ENCODE measurements at regions not wholly inside any gene's neighbourhood (a gene's known extent, or its start where the extent isn't known, plus 50 kb on each side); places are given as distances from the start of the nearest gene placed in this dataset.

DNA sequence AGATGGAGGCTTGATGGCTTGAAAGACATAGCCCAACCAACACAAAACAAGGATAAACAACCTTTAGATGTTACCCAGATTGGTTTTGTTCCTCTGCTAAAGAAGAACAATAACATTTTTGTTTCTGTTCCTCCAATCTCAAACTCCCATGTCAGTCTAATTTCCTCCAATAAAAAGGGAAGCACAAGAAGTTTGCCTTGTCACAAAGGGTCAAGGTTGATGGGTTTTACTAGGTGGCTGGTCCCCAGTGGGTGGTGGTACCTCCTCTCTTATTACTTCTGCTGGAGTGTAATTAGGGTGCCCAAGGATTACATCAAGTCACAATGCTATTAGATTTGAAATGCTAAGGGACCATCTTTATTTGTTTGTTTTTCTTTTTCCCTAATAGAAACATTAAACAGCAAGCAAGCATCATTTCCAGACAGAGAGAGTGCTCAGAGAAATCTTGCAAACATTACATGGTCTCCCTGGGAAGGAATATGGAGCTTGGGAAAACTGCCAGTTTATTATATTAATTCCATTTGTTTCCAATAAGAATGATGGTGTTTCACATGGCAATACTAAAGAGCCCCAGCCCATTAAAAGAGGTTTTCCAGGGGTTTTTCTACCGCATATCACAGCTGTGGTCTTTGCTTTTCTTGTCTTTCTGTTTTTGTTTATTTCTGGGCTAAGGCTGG lies 78.3 kb upstream of the AOAH start:
- no peak overlapping the region for H3K4me3 ChIP-seq (ENCODE audit: low read depth, low read length)
- TF ChIP-seq, protein P1, sequence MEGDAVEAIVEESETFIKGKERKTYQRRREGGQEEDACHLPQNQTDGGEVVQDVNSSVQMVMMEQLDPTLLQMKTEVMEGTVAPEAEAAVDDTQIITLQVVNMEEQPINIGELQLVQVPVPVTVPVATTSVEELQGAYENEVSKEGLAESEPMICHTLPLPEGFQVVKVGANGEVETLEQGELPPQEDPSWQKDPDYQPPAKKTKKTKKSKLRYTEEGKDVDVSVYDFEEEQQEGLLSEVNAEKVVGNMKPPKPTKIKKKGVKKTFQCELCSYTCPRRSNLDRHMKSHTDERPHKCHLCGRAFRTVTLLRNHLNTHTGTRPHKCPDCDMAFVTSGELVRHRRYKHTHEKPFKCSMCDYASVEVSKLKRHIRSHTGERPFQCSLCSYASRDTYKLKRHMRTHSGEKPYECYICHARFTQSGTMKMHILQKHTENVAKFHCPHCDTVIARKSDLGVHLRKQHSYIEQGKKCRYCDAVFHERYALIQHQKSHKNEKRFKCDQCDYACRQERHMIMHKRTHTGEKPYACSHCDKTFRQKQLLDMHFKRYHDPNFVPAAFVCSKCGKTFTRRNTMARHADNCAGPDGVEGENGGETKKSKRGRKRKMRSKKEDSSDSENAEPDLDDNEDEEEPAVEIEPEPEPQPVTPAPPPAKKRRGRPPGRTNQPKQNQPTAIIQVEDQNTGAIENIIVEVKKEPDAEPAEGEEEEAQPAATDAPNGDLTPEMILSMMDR (IDR thresholded peaks at IDR 0.05; ENCODE audit: insufficient read depth, low read depth, low read length, missing control alignments), result no peak
- no peak for DNase-seq (ENCODE audit: low read depth)

- H3K4me3 ChIP-seq (ENCODE audit: low read depth, low read length), result no peak overlapping the region
- TF ChIP-seq, protein P1 (IDR thresholded peaks at IDR 0.05; ENCODE audit: insufficient read depth, low read depth, low read length, missing control alignments), result no peak
- DNase-seq (ENCODE audit: low read depth), result no peak
These were observed 72.7 kb upstream of the AOAH start for GRCh38 chr7:36796850-36797536.

- TF ChIP-seq, protein P1 (IDR thresholded peaks at IDR 0.05; ENCODE audit: insufficient read depth, low read depth, low read length, missing control alignments), result no peak
These were observed 71.2 kb upstream of the AOAH start for GRCh38 chr7:36795451-36796021.

DNA sequence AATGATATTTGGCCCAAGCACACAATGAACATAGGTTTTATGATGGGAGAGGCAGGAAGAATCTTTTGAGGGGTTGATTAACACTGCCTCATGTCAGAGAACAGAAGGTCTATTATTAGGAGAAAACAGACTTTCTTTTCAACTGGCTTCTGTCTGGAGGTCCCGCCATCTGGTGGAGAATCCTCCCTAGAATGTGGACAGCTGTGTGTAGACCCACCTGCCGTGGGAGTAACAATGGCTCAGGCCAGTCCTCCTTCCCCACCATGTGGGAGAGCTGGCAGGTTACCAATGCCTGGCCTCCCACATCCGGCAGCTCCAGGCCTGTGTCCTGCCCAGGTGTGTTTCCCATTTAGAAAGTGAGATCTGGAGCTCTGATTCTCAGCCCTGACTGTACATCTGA lies 70.4 kb upstream of the AOAH start:
- no peak for DNase-seq (ENCODE audit: low read depth)
- TF ChIP-seq, protein P1 (IDR thresholded peaks at IDR 0.05; ENCODE audit: insufficient read depth, low read depth, low read length, missing control alignments), result no peak
- H3K4me3 ChIP-seq (ENCODE audit: low read depth, low read length), result no peak overlapping the region

More at GRCh38 chr7:36795451-36796021, 71.2 kb upstream of the AOAH start:
- no peak overlapping the region for H3K4me3 ChIP-seq (ENCODE audit: low read depth, low read length)
- DNase-seq (ENCODE audit: low read depth), result no peak

DNA sequence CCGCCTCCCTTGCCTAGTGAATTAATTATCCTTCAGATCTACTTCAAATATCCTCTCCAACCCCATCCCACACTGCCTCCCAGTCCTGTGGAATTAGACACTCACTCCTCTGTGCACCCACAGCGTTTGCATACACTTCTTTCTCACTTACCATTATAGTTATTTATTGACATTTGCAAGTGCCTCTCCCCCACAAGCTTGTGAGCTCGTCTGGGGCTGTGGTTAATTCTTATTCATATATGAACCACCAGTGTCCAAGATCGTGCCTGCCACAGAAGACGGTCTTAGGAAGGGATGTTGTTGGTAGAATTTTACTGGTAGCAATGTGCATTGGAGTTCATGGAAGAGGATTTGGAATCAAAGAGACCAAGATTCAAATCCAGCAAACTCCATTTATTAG lies 68.1 kb upstream of the AOAH start:
- DNase-seq (ENCODE audit: low read depth), result no peak
- no peak overlapping the region for H3K4me3 ChIP-seq (ENCODE audit: low read depth, low read length)
- TF ChIP-seq, protein P1 (IDR thresholded peaks at IDR 0.05; ENCODE audit: insufficient read depth, low read depth, low read length, missing control alignments), result no peak

DNA sequence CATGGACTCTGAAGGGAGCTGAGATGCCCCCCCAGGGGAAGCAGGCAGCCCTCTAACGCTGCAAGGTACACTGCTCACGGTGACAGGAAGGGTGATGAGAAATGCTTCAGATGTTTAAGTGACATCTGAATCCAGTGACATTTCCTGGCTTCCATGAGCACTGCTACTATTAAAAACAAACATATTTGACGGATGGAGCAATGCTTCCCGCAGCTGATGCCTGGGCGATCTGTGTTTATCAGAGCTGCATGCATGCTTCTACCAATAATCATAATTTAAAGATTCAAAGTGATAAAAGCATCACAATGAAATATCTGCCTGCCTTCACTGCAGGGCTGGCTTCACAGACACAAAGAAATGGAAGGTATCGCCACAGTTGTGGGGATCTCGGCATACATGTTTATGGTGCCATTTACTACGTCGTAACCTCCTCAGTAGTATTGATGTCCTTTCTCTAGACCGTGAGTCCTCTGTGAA lies 66.1 kb upstream of the AOAH start:
- TF ChIP-seq, protein P1 (IDR thresholded peaks at IDR 0.05; ENCODE audit: insufficient read depth, low read depth, low read length, missing control alignments), result no peak
- DNase-seq (ENCODE audit: low read depth), result no peak
- no peak overlapping the region for H3K4me3 ChIP-seq (ENCODE audit: low read depth, low read length)
